ENCODE measurements at regions not wholly inside any gene's neighbourhood (a gene's known extent, or its start where the extent isn't known, plus 50 kb on each side); places are given as distances from the start of the nearest gene placed in this dataset.

DNA sequence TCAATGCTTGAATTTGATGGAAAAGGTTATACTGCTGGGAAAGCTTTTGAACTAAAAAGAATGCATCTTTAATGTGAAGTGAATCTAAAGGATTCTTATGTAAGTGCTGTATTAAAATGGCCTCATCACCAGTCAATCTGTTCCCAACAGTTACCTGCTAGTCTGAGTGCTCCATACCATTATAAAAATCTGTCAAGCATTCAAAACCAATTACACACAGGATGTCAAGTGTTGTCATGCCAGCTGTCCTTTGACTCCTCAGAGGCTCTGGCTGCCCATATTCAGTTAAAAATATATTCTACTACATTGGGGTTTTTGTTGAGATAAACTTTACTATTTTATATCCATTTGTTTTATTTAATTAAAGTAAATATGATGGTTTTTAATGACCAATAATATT lies 1587.7 kb downstream of the AMY1C start:
- TF ChIP-seq, protein P1, sequence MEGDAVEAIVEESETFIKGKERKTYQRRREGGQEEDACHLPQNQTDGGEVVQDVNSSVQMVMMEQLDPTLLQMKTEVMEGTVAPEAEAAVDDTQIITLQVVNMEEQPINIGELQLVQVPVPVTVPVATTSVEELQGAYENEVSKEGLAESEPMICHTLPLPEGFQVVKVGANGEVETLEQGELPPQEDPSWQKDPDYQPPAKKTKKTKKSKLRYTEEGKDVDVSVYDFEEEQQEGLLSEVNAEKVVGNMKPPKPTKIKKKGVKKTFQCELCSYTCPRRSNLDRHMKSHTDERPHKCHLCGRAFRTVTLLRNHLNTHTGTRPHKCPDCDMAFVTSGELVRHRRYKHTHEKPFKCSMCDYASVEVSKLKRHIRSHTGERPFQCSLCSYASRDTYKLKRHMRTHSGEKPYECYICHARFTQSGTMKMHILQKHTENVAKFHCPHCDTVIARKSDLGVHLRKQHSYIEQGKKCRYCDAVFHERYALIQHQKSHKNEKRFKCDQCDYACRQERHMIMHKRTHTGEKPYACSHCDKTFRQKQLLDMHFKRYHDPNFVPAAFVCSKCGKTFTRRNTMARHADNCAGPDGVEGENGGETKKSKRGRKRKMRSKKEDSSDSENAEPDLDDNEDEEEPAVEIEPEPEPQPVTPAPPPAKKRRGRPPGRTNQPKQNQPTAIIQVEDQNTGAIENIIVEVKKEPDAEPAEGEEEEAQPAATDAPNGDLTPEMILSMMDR (IDR thresholded peaks at IDR 0.05; ENCODE audit: borderline replicate concordance, extremely low read depth, low read length, poor library complexity, severe bottlenecking): no peak
- no peak for TF ChIP-seq EZH2 (IDR thresholded peaks at IDR 0.05; ENCODE audit: borderline replicate concordance, low read depth, low read length, severe bottlenecking)
